ENCODE measurements at regions not wholly inside any gene's neighbourhood (a gene's known extent, or its start where the extent isn't known, plus 50 kb on each side); places are given as distances from the start of the nearest gene placed in this dataset.
A peak's percentile ranks its signal among the peaks of the same experiment; 100 is the strongest.

DNA sequence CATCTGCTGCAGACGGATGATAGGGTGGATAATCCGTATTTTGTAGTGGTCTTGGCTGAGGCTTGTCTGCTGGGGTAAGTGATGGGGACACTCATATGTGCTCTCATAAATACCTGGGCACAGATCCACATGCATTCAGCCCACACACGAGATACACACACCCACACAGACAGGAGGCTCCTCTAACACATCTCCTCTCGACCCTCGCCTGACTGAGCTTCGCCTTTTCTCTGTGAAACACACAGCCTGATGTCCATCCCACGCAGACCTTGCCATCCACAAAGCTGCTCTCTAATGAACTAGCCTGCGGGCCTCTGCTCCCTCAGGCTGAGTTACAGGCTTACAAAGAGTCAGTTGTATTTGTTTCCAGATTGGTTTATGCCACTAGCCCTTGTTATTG is 96.3 kb upstream of the CSF3R start:
- no peak overlapping the region for H3K9ac ChIP-seq (ENCODE audit: low read length)
- H3K27me3 ChIP-seq (ENCODE audit: low read depth, low read length) = no peaks in the 10 kb centered on the region; the same call in 1 of the 2 replicates

DNA sequence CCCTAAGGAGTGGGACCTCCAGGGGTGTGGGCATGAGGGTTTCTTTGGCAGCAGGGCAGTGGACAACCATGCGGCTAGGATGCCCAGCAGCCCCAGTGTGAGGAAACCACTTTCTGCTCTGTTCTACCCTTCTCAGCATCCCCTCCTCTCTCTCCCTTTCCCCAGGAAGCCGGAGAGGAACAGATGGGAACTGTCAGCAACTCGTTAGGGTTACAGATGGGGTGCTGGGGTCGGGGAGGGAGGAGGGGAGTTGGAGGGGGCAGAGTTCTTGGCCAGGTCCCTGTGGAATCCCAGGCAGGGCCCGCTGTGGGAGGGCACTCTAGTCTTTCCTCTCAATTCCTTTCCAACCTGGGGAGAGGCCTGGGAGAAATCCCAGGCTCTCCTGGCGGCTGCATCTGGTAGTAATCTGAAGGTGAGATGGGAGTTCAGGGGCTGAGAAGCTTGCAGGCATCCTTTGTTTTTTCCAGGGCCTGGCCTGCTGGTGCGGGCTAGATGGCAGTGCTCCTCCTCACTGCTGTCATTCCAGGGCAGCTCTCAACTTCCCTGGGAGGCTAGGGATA is 93.9 kb upstream of the CSF3R start:
- H3K9me3 ChIP-seq (ENCODE audit: insufficient read depth, low read length) = no peaks in the 10 kb centered on the region
- no peak overlapping the region for H3K4me2 ChIP-seq (ENCODE audit: low read length)
- H3K4me3 ChIP-seq (ENCODE audit: low read length) = no peak overlapping the region

More for the DNA sequence above, 96.3 kb upstream of the CSF3R start:
- no peak overlapping the region for H3K4me2 ChIP-seq (ENCODE audit: low read length)
- TF ChIP-seq, protein P1, sequence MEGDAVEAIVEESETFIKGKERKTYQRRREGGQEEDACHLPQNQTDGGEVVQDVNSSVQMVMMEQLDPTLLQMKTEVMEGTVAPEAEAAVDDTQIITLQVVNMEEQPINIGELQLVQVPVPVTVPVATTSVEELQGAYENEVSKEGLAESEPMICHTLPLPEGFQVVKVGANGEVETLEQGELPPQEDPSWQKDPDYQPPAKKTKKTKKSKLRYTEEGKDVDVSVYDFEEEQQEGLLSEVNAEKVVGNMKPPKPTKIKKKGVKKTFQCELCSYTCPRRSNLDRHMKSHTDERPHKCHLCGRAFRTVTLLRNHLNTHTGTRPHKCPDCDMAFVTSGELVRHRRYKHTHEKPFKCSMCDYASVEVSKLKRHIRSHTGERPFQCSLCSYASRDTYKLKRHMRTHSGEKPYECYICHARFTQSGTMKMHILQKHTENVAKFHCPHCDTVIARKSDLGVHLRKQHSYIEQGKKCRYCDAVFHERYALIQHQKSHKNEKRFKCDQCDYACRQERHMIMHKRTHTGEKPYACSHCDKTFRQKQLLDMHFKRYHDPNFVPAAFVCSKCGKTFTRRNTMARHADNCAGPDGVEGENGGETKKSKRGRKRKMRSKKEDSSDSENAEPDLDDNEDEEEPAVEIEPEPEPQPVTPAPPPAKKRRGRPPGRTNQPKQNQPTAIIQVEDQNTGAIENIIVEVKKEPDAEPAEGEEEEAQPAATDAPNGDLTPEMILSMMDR (IDR thresholded peaks at IDR 0.05; ENCODE audit: low read depth, low read length) = no peak
- TF ChIP-seq EZH2phosphoT487 (IDR thresholded peaks at IDR 0.05; ENCODE audit: low read depth) = no peak
- H3K36me3 ChIP-seq (replicated peaks; ENCODE audit: low read depth, low read length) = no peaks in the 10 kb centered on the region
- H4K20me1 ChIP-seq (ENCODE audit: insufficient read depth, low read length) = no peaks in the 10 kb centered on the region
- H3K4me3 ChIP-seq (ENCODE audit: low read length) = no peak overlapping the region
- no peaks in the 10 kb centered on the region for H3K9me3 ChIP-seq (ENCODE audit: insufficient read depth, low read length)
- no peaks in the 10 kb centered on the region for H3K79me2 ChIP-seq (ENCODE audit: low read length)
- H3K27ac ChIP-seq (ENCODE audit: low read length) = no peak overlapping the region
- H2AFZ ChIP-seq (ENCODE audit: low read depth, low read length) = no peak overlapping the region
- H3K4me1 ChIP-seq (ENCODE audit: low read length) = no peaks in the 10 kb centered on the region

DNA sequence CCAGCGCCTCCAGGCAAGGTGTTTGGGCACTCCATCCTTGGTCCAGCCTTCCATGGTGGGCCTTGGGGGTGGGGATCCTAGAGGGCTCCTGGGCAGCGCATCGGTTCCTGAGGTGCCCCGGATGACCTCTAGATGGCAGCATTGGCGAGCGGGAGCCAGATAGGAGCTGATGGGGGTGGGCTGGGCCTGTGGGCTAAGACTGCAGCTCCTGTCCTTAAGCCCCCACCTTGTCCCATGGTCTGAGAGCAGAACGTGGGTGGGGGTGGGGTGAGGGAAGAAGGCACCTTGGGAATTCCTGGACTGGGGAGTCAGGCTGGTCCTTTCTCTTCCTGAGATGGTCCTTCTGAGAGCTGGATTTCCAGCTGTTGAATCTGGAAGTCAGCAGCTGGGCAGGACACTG is 93.4 kb upstream of the CSF3R start:
- no peaks in the 10 kb centered on the region for H4K20me1 ChIP-seq (ENCODE audit: insufficient read depth, low read length)
- no peak overlapping the region for H3K27ac ChIP-seq (ENCODE audit: low read length)
- H3K36me3 ChIP-seq (replicated peaks; ENCODE audit: low read depth, low read length) = no peaks in the 10 kb centered on the region
- H3K4me2 ChIP-seq (ENCODE audit: low read length) = no peak overlapping the region
- no peak for TF ChIP-seq EZH2phosphoT487 (IDR thresholded peaks at IDR 0.05; ENCODE audit: low read depth)
- TF ChIP-seq, protein P1 (IDR thresholded peaks at IDR 0.05; ENCODE audit: low read depth, low read length) = peak; percentile 75
- no peak overlapping the region for H3K4me3 ChIP-seq (ENCODE audit: low read length)
- no peaks in the 10 kb centered on the region for H3K4me1 ChIP-seq (ENCODE audit: low read length)
- H3K9me3 ChIP-seq (ENCODE audit: insufficient read depth, low read length) = no peaks in the 10 kb centered on the region
- no peak overlapping the region for H3K9ac ChIP-seq (ENCODE audit: low read length)
- H2AFZ ChIP-seq (ENCODE audit: low read depth, low read length) = no peak overlapping the region
- no peaks in the 10 kb centered on the region for H3K79me2 ChIP-seq (ENCODE audit: low read length)
- peaks cover 6% of the 10 kb centered on the region; the same call in 1 of the 2 replicates for H3K27me3 ChIP-seq (ENCODE audit: low read depth, low read length)

More for the DNA sequence above, 93.9 kb upstream of the CSF3R start:
- no peak for TF ChIP-seq EZH2phosphoT487 (IDR thresholded peaks at IDR 0.05; ENCODE audit: low read depth)
- TF ChIP-seq, protein P1 (IDR thresholded peaks at IDR 0.05; ENCODE audit: low read depth, low read length) = no peak
- H3K36me3 ChIP-seq (replicated peaks; ENCODE audit: low read depth, low read length) = no peaks in the 10 kb centered on the region
- peaks cover 6% of the 10 kb centered on the region; the same call in 1 of the 2 replicates for H3K27me3 ChIP-seq (ENCODE audit: low read depth, low read length)
- H3K9ac ChIP-seq (ENCODE audit: low read length) = no peak overlapping the region
- H3K4me1 ChIP-seq (ENCODE audit: low read length) = no peaks in the 10 kb centered on the region
- no peaks in the 10 kb centered on the region for H3K79me2 ChIP-seq (ENCODE audit: low read length)
- no peak overlapping the region for H3K27ac ChIP-seq (ENCODE audit: low read length)
- no peak overlapping the region for H2AFZ ChIP-seq (ENCODE audit: low read depth, low read length)
- H4K20me1 ChIP-seq (ENCODE audit: insufficient read depth, low read length) = no peaks in the 10 kb centered on the region

DNA sequence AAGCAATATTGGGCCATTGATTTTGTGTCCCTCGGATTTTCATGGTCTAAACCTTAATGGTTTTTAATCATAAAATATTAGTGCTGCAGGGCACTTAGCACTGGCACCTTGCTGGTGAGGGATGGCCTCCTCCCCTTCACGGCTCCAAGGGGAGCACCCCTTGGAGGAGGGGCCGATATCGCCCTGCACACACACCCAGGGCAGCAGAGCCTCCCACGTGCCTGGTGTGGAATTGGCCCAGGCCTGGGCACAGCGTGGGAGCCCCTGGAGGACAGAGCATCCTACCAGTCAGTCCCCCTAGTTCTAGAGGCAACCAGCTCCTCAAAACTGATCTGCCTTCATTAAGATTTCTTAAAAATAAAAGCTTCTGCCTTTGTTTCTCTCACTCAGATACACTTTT is 90.7 kb upstream of the CSF3R start:
- 0 out of 2 replicates have a peak, but pooled peaks cover 6% of the 10 kb centered on the region for H3K27me3 ChIP-seq (ENCODE audit: low read depth, low read length)
- H3K79me2 ChIP-seq (ENCODE audit: low read length) = no peaks in the 10 kb centered on the region
- H3K4me1 ChIP-seq (ENCODE audit: low read length) = no peaks in the 10 kb centered on the region
- no peaks in the 10 kb centered on the region for H3K9me3 ChIP-seq (ENCODE audit: insufficient read depth, low read length)
- no peaks in the 10 kb centered on the region for H3K36me3 ChIP-seq (replicated peaks; ENCODE audit: low read depth, low read length)
- no peak overlapping the region for H3K4me2 ChIP-seq (ENCODE audit: low read length)
- no peak overlapping the region for H2AFZ ChIP-seq (ENCODE audit: low read depth, low read length)
- H3K27ac ChIP-seq (ENCODE audit: low read length) = no peak overlapping the region
- no peak overlapping the region for H3K9ac ChIP-seq (ENCODE audit: low read length)
- no peak overlapping the region for H3K4me3 ChIP-seq (ENCODE audit: low read length)
- H4K20me1 ChIP-seq (ENCODE audit: insufficient read depth, low read length) = no peaks in the 10 kb centered on the region
- no peak for TF ChIP-seq EZH2phosphoT487 (IDR thresholded peaks at IDR 0.05; ENCODE audit: low read depth)
- TF ChIP-seq, protein P1 (IDR thresholded peaks at IDR 0.05; ENCODE audit: low read depth, low read length) = no peak
